DMS79 (cell line): ENCODE measurements at regions not wholly inside any gene's neighbourhood (a gene's known extent, or its start where the extent isn't known, plus 50 kb on each side); places are given as distances from the start of the nearest gene placed in this dataset.

Experiments used
- DNase-seq: peaks from one replicate; lab custom pipeline; 2025; lab: John Stamatoyannopoulos, UW

DNA sequence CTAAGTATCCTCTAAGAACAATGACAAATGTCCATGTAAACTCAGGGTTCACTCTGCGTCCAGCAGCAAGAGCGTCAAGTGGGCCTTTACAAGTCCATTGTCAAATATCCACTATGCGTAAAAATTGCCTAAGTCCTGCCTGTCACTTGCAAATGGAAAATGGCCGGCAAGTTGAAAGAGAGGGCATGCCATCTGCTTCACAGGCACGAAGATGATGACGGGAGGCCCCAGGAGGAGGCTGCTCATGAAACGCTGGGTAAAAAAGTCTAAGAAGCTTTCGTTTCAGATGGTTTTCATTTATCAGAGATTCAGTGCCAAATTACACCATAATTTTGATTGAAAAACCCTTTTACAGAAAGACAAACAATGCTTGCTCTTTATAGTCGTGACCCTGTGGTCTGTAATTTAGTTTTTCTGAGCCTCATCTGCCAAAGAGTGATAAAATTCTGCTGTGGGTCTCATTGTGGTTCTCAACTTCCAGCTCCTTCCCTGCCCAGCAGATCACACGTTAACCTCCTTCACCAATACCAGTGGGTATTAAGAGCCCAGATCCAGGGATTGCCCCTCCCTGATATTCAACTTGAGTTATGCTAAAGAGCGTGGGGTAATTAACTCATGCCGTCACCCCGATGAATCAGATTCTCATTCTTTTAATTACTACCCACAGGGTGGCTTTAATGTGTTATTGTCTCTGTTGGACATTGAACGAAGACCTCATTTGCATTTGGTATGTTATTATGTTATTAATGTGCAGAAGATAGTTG is 160.2 kb upstream of the ALKAL2 start:
- DNase-seq: no peak

DNA sequence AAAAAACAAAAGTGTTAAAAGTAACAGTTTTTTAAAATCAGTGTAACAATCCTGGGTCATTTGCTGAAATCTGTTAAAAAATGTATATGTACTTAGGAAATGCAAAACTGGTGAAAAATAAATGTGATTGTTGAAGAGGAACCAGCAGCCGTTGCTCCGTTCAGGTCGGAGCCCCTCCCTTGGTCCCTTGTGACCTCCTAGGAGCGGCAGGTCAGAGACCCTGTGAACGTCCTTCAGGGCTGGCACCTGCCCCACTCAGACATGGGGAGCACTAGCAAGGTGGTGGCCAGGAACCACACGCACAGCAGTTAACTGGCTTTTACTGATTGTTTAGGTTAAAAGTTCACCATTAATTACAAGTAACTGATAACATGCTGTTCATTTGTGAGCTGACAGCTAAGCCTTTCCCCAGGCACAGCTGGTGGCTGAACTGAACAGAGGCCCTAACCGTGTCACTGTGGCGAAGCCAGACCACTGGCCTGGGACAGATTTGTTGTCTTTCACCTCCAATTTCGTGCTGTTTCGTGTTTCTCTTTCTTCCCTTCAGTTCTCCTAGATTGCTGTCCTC is 159.2 kb upstream of the ALKAL2 start:
- no peak for DNase-seq

DNA sequence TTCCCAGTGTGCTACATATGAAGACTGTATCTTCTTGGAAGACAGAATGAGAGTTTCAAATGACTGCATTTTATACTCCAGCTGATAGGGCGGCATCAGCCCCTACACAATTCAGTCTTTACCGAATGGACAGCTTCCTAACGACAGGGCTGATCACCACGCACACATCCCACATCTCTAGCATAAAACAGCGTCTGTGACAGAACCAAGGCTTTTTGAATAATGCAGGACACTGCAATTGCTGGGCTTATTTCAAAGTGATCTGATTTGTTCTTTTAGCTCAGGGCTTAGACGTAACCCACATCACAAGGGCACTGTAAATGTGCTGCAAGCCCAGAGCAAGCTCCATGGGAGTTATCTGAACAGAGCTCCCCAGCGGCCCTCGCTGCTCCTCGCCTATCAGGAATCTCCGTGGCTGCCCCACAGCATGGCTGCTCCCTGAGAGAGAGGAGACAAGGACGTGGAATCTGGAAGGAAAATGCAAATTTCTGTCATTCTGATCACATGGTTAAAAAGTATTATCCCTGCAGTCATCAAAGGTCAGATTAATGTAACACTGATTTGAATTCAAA is 158.5 kb upstream of the ALKAL2 start:
- DNase-seq: no peak

DNA sequence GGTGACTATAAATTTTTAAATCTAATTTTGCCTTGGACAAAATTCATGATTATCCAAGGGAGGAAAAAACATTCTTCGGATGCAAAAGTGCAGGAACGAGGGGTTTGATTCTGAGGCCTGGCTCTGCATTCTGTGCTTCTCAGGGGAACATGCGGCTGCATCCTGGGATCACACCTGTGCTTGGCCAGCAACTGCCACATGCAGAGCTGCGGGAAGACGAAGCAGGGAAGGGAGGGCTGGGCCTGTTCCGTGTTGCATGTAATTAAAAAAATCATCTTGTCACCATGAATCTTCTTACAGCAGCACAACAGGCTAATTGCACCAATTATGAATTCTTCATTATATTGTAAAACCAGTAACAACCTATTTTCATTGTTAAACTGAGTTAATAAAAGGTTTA is 158.0 kb upstream of the ALKAL2 start:
- DNase-seq: no peak

DNA sequence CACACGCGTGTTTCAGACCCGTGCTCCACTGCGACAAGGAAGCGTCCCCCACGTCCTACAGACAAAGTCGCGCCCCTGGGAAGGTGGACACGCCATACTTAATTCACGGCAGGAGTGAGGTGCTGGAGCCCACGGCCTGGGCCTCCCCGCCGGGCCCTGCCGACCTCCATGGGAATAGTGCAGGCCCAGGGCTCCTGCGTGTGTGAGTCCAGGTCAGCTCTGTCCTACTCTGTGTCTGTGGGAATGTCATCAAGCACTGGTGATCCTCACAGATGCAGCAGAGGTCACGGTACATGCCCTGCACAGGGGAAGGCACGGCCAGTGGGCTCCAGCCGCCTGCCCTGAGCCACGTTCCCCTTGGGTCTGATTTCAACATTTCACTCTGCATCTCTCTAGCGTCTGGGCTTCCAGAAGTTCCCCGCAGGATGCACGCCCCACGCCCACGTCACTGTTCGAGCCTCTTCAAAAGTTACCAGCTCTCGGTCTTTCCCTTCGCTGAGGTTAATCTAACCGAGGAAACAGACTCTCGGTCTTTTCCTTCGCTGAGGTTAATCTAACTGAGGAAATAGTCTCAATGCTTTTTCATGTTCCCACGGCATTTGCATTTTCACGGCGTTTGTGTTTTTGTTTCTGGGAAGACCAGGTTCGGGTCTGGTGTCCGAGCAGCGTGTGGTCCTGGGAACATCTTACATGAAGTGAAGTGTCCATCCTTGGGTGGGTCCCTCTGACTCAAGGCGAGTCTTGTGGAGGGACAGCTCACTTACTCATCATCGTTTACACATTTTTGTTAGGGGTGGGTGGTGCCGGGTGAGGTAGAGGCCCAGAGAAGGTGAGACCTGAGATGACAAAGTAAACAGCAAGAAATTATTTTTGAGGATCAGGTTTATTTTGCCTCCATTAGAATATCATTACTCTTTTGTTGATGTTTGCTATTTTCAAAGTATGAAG is 157.3 kb upstream of the ALKAL2 start:
- DNase-seq: no peak

DNA sequence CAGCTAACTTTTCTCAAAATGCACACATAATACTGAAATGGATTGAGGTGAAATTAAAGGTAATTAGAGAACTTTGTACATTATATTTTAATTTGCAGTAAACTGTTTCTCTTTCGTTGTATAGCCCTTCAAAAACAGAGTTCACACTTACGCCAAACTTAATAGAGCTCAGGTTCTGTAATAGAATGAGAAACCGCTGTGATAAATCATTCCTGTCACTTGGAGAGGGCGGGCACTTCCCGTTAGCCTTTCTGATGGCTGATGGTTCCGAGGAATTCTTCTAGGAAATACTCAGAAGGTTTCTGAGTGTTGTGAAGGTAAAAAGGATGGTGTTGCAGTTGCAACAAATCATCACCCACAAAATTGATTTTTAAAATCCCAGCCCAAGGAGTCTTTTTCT is 155.8 kb upstream of the ALKAL2 start:
- no peak for DNase-seq

DNA sequence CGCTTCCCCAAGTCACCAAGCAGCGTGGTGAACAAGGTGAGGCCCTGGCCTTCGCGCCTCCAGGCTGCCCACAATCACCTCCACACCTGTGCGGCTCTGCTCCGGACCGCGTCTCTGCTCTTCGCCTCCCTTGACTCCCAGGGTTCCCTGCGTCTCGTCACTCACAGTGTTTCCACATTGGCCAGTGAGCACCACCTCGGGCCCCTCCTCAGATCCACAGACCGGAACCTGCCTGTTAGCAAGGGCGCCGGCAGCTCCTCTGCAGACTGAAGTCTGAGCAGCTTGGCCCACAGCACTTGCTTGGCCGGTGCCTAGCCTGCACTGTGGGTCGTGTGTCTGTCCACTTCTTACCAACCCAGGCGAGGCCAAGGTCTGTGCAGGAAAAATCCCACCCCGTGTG is 155.3 kb upstream of the ALKAL2 start:
- no peak for DNase-seq

DNA sequence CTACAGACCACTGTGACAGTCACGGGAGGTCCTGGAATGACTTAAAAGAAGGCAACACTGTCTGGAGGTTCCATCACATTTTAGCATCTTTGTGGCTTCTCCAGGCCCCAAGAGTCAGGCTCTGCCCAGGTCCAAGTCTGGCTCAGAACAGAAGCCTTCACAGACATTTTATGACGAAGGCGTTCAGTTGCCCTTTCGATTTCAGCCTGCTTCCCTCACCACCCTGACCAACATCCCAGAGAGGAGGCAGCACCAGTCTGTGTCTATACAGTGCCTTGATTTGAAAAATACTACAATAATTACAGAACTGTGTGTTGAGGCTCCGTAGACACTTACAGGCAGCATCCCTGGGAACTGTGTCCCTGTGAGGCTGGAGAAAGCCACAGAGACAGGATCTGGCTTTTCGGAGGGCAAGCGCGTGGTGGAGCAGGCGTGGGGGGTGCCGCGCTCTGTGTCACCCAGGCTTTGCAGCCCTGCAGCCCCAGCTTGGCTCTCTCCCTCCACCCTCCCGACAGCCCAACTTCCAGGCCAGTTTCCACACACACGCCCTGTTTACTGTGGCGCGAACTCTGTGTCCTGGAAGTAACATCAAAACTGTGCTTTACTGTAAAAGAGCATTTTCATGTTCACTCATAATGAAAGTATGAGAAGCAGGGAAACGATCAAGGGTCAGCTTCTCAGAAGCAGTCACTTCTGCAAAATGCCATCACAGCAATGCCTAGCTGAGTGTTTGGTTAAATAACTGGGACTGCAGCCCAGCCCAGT is 153.5 kb upstream of the ALKAL2 start:
- DNase-seq: no peak

DNA sequence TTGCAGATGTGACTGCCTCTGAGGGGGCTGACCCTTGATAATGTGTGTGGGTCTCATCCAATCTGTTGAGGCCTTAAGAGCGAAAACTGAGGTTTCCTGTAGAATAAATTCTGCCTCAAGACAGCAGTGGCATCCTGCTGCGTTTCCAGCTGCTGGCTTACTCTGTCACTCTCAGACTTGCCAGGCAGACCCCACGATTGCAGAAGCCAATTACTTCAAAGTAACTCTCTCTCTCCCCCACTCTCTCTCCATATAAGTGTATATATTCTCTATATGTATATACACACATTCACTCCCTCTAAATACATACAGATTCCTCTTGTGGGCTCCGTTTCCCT is 152.5 kb upstream of the ALKAL2 start:
- DNase-seq: no peak

DNA sequence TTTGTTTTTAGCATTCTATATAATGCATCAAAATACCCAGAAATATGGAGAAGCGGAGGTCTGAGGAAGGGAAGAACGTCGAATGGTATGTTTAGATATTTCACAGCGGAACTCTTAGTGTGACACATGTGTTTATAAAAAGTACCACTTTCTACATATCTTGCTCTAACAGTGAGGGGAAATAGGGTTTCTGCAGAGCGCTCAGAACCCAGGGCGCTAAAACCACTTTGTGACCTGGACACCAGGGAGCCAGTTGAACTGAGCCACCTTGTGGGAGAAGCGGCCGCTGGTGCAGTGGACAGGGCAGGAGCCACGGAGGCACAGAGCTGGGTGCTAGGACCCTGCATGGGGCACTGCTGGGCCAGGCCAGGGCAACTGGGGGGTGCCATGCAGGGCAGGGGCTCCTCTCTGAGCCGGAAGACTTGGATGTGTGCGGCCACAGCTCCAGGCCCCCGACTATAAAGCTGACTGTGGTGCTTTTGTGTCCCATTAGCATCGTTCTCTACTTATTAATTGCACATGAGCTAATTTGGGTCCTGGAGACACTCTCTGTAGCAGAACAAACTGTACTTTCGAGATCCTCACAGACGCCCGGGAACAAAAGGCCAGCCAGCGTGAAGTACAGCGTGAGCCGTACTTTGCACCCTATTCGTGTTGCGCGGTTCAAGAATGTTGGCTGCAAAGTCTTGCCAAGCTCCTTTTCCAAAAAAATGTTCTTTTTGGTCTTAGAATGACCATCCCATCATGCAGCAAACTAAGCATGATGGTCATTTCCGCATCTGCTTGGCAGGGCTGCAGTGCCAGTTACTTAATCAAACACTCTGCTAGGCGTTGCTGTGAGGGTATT is 151.9 kb upstream of the ALKAL2 start:
- no peak for DNase-seq

DNA sequence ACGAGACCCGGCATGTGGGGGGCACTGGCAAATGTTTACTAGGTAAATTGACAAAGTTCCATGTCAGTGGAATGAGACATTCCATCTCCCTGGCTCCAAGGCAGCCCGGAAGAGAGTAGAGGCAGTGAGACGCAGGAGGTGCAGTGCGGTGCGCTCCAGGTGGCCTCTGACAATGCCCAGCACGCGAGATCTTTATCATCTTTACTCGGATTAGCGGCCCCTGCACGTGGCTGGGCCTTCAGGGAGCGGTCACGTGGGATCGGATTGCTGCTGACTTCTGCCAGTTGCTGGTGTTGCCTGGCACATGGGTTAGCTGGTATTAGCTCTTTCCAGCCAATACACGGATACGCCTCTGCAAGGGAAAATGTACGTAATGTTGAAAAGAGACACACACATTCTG is 151.2 kb upstream of the ALKAL2 start:
- DNase-seq: no peak

DNA sequence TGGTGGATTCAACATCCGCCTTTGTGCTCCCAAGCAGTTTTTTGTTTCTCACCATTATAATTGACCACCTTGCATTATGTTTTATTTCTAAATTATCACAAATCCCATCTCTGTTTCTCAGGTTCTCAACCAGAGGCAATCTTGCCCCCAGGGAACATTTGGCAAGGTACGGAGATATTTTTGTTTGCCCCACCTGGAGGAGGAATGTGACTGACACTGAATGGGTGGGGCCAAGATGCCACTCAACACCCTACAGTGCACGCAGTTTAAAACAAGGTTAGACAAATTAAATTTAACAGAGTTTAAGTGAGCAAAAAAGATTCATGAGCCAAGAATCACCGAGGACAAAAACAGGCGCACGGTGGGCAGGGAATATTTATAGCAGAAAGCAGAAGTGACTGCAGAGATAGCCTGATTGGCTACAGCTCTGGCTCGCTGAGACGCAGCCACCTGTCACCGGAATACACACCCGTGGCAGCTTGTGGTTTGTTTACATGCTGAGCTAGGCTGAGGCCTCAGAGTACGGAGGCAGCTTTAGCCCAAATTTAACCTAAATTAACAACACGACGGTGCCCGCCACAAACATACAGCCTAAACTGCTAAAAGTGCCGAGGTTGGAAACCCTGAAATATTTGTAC is 150.0 kb upstream of the ALKAL2 start:
- DNase-seq: peak; percentile 6

DNA sequence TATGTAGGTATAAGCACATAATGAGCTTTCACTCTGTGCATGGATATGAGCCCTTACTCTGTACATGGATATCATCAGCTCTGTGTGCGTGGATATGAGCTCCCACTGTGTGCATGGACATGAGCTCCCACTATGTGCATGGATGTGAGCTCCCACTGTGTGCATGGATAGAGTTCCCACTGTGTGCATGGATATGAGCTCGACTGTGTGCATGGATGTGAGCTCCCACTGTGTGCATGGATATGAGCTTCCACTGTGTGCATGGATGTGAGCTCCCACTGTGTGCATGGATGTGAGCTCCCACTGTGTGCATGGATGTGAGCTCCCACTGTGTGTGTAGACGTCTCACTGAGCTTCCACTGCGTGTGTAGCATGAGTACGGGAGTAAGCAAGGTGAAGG is 149.3 kb upstream of the ALKAL2 start:
- no peak for DNase-seq

DNA sequence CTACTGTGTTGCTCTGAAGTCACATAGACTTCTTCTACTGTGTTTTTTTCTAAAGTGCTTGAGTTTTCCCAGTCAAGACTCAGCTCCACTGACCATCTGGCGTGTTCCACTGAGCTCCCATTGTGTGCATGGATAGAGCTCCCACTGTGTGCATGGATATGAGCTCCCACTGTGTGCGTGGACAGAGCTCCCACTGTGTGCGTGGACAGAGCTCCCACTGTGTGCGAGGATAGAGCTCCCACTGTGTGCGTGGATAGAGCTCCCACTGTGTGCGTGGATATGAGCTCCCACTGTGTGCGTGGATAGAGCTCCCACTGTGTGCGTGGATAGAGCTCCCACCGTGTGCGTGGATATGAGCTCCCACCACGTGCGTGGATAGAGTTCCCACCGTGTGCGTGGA is 148.3 kb upstream of the ALKAL2 start:
- DNase-seq: no peak

DNA sequence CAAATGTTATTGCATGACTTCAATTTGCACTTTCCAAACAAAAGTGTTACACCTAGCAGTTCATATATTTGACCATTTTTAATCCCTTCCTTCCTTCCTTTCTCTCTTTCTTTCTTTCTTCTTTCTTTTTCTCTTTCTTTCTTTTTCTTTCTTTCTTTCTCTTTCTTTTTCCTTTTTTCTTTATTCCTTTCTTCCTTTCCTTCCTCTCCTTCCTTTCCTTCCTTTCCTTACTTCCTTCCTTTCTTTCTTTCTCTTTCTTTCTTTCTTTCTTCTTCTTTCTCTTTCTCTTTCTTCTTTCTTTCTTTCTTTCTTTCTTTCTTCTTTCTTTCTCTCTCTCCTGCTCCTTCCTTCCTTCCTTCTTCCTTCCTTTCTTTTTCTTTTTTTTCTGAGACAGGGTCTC is 146.7 kb upstream of the ALKAL2 start:
- no peak for DNase-seq

DNA sequence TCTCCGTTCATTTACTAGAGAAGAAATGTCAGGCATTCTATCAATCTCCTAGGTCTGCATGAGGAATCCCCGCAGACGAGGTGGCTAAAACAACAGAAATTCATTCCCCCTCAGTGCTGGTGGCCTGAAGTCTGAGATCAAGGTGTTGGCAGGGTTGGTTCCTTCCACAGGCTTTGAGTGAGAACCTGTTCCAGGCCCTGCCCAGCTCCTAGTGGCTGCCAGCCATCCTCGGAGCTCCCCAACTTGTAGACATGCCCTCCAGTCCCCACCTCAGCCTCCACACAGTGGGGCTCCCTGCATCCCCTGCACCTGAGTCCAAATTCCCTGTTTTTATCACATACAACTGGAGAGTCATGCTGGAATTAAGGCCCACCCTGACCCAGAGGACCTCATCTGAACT is 145.3 kb upstream of the ALKAL2 start:
- DNase-seq: no peak

DNA sequence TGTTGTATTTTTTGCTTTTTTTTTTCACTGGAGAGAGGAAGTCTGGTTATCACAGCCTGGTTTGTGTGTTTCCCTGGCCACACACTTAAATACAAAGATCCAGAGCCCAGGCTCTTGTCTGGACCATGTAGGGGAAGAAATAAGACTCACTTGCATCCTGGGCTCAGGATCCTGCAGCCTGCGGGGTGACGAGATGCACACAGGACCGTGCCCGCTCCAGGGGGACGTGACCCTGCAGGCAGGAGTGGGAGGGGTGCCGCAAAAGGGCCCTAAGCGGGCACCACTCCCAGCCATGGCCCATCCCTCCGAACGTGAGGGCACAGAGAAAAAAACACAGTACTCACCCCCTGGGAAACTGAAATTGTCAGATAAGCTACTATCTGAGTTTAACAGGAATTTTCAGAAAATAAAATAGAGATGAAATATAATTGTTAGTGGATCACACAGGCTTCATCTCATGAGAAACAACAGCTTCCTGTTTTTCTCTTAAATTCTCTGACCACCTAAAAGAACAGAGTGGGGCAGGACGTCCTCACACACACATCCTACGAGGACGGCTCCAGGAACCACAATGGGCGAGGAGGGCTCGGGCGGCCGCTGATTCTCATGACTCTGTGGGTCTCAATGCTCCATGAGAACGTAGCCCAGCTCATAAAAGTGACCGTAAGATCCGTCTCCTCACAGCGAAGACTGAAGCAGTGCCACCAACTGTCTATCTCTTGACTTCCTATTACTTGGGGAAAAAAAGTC is 142.6 kb upstream of the ALKAL2 start:
- no peak for DNase-seq

DNA sequence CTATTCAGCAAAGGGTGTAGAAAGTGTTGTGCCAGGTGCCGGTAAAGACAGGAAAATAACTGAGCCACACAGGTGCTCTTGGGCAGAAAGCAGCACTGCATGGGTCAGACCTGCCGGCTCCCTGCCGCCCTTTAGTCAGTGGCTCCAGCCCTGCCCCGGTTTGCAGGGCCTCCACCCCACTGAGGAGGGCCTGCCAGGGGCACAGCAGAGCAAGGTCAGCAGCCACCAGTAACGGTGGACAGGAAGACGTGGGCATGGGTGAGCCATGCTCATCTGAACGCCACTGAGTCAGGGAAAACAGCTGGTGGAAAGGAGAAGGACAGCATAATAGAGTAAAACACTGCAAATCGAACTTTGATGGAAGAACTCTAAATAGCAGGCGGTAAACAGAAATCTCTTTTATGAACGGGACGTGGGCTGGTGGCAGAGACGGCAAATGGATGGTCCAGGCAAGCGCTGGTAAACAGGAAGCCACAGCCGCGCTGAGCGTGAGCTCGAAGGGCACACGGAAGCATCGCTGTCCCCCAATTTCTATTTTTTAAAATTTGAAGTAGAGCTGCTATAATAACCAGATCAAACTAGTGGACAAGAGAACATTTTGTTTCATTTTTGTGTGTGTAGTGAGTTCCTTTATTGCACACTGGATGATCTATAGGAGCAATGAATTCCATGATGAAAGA is 141.8 kb upstream of the ALKAL2 start:
- no peak for DNase-seq

DNA sequence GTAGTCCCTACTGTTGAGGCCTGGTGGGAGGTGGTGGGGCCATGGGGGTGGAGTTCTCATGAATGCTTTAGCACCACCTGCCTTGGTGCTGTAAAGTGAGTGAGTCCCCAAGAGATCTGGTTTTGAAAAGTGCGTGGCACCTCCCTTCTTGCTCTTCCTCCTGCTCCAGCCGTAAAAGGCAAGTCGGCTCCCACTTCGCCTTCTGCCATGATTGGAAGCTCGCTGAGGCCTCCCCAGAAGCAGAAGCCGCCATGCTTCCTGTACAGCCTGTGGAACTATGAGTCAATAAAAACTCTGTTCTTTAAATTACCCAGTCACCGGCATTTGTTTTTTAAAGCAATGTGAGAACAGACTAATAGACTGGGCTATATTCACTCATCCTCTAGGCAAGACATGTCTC is 141.3 kb upstream of the ALKAL2 start:
- no peak for DNase-seq
